NCI-H446 treated with DMSO at 0.1 percent for 48 hours (cell line): ENCODE measurements at regions not wholly inside any gene's neighbourhood (a gene's known extent, or its start where the extent isn't known, plus 50 kb on each side); places are given as distances from the start of the nearest gene placed in this dataset.

Experiments used
- DNase-seq: peaks from one replicate; lab custom pipeline; 2025; lab: John Stamatoyannopoulos, UW

- no peak for DNase-seq
These were observed 501.2 kb upstream of the LRRTM4 start for GRCh38 chr2:78023356-78023755.

GRCh38 chr2:78024996-78025395 is 502.8 kb upstream of the LRRTM4 start:
- DNase-seq = no peak

GRCh38 chr2:78029392-78029995 is 507.3 kb upstream of the LRRTM4 start:
- DNase-seq = no peak

GRCh38 chr2:78034706-78035105 is 512.5 kb upstream of the LRRTM4 start:
- no peak for DNase-seq

GRCh38 chr2:78035804-78036203 is 513.6 kb upstream of the LRRTM4 start:
- no peak for DNase-seq

GRCh38 chr2:78051480-78051879 is 529.3 kb upstream of the LRRTM4 start:
- DNase-seq = no peak

GRCh38 chr2:78056976-78057375 is 534.8 kb upstream of the LRRTM4 start:
- DNase-seq = no peak

GRCh38 chr2:78061301-78061700 is 539.1 kb upstream of the LRRTM4 start:
- no peak for DNase-seq

- no peak for DNase-seq
These were observed 539.6 kb upstream of the LRRTM4 start for GRCh38 chr2:78061732-78062131.

GRCh38 chr2:78063246-78064020 is 541.3 kb upstream of the LRRTM4 start:
- DNase-seq = no peak

GRCh38 chr2:78065366-78065765 is 543.2 kb upstream of the LRRTM4 start:
- no peak for DNase-seq

GRCh38 chr2:78068808-78069207 is 546.6 kb upstream of the LRRTM4 start:
- no peak for DNase-seq

GRCh38 chr2:78070693-78071092 is 548.5 kb upstream of the LRRTM4 start:
- DNase-seq = no peak

- no peak for DNase-seq
These were observed 555.5 kb upstream of the LRRTM4 start for GRCh38 chr2:78077633-78078032.

- DNase-seq = no peak
These were observed 560.4 kb upstream of the LRRTM4 start for GRCh38 chr2:78082555-78082954.

- DNase-seq = no peak
These were observed 571.3 kb upstream of the LRRTM4 start for GRCh38 chr2:78093436-78093835.

- no peak for DNase-seq
These were observed 587.1 kb upstream of the LRRTM4 start for GRCh38 chr2:78109272-78109671.

- no peak for DNase-seq
These were observed 593.1 kb upstream of the LRRTM4 start for GRCh38 chr2:78115291-78115690.

GRCh38 chr2:78118037-78118436 is 595.9 kb upstream of the LRRTM4 start:
- no peak for DNase-seq

GRCh38 chr2:78120275-78120674 is 598.1 kb upstream of the LRRTM4 start:
- no peak for DNase-seq

GRCh38 chr2:78125042-78125441 is 602.9 kb upstream of the LRRTM4 start:
- no peak for DNase-seq

GRCh38 chr2:78127424-78127823 is 605.2 kb upstream of the LRRTM4 start:
- DNase-seq = no peak

- DNase-seq = no peak
These were observed 610.5 kb upstream of the LRRTM4 start for GRCh38 chr2:78132391-78133370.
